ENCODE measurements at regions not wholly inside any gene's neighbourhood (a gene's known extent, or its start where the extent isn't known, plus 50 kb on each side); places are given as distances from the start of the nearest gene placed in this dataset.

- Histone ChIP-seq H3K4me3 (ENCODE audit: low read depth, low read length) (no peak overlapping the region), H3K36me3 (ENCODE audit: control insufficient read depth, insufficient read depth, low read length) (no peaks in the 10 kb centered on the region), H3K27me3 (ENCODE audit: control insufficient read depth, insufficient read depth, low read length) (no peaks in the 10 kb centered on the region), H3K9me3 (ENCODE audit: control insufficient read depth, insufficient read depth, low read length) (no peaks in the 10 kb centered on the region), H3K4me1 (ENCODE audit: control insufficient read depth, insufficient read depth, low read length) (no peaks in the 10 kb centered on the region), H3K27ac (ENCODE audit: low read depth, low read length) (no peak overlapping the region), H3K9ac (ENCODE audit: low read depth, low read length) (no peak overlapping the region)
Measured at GRCh38 chr15:77688693-77689092, 56.0 kb upstream of the LINGO1 start.

GRCh38 chr15:77688266-77688665 is 55.6 kb upstream of the LINGO1 start:
- Histone ChIP-seq H3K27ac (ENCODE audit: low read depth, low read length) (no peak overlapping the region), H3K9ac (ENCODE audit: low read depth, low read length) (no peak overlapping the region), H3K4me3 (ENCODE audit: low read depth, low read length) (no peak overlapping the region), H3K9me3 (ENCODE audit: control insufficient read depth, insufficient read depth, low read length) (no peaks in the 10 kb centered on the region), H3K4me1 (ENCODE audit: control insufficient read depth, insufficient read depth, low read length) (no peaks in the 10 kb centered on the region), H3K36me3 (ENCODE audit: control insufficient read depth, insufficient read depth, low read length) (no peaks in the 10 kb centered on the region), H3K27me3 (ENCODE audit: control insufficient read depth, insufficient read depth, low read length) (no peaks in the 10 kb centered on the region)

- Histone ChIP-seq H3K9me3 (ENCODE audit: control insufficient read depth, insufficient read depth, low read length) (no peaks in the 10 kb centered on the region), H3K4me3 (ENCODE audit: low read depth, low read length) (no peak overlapping the region), H3K4me1 (ENCODE audit: control insufficient read depth, insufficient read depth, low read length) (no peaks in the 10 kb centered on the region), H3K9ac (ENCODE audit: low read depth, low read length) (no peak overlapping the region), H3K27me3 (ENCODE audit: control insufficient read depth, insufficient read depth, low read length) (no peaks in the 10 kb centered on the region), H3K27ac (ENCODE audit: low read depth, low read length) (no peak overlapping the region), H3K36me3 (ENCODE audit: control insufficient read depth, insufficient read depth, low read length) (no peaks in the 10 kb centered on the region)
Measured at GRCh38 chr15:77685082-77685815, 52.5 kb upstream of the LINGO1 start.

DNA sequence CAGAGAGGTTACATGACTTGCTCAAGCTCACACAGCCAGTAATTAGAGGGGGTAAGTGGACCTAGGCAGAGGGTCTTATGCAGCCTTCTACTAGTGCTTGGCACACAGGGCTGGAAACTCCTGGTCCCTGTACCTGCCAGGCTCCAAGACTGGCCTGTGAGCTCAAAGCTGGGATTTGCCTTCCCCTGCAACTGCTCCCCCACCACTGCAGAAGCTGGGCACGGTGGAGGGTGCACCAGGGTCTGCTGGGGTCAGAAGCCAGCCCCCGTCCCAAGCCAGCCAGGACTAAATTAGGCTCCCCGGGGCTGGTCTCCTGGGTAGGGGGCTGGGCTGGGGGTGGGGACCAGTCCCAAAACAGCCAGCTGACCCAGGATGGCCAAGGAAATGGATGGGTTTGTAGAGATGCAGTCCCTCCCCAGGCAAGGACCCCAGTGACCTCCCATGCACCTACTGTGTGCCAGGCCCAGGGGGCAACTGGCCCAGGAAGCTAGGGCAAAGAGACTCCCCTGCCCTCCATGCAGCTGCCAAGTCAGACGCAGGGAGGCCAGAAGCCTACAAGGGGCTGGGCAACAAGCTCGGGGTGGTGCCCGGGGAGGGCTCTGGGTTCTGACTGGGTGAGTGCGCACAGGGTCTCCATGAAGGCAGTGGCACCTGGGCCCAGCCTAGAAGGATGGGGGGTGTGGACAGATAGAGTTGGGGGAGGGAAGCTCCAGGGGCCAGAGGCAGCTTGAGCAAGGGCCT is 51.8 kb upstream of the LINGO1 start:
- no peak overlapping the region for H3K9ac ChIP-seq (ENCODE audit: low read depth, low read length)
- no peak overlapping the region for H3K27ac ChIP-seq (ENCODE audit: low read depth, low read length)
- H3K27me3 ChIP-seq (ENCODE audit: control insufficient read depth, insufficient read depth, low read length) = no peaks in the 10 kb centered on the region
- H3K4me3 ChIP-seq (ENCODE audit: low read depth, low read length) = no peak overlapping the region
- no peaks in the 10 kb centered on the region for H3K36me3 ChIP-seq (ENCODE audit: control insufficient read depth, insufficient read depth, low read length)
- H3K4me1 ChIP-seq (ENCODE audit: control insufficient read depth, insufficient read depth, low read length) = no peaks in the 10 kb centered on the region
- no peaks in the 10 kb centered on the region for H3K9me3 ChIP-seq (ENCODE audit: control insufficient read depth, insufficient read depth, low read length)

GRCh38 chr15:77682564-77682963 is 49.9 kb upstream of the LINGO1 start:
- Histone ChIP-seq H3K9me3 (ENCODE audit: control insufficient read depth, insufficient read depth, low read length) (no peaks in the 10 kb centered on the region), H3K9ac (ENCODE audit: low read depth, low read length) (no peak overlapping the region), H3K4me3 (ENCODE audit: low read depth, low read length) (no peak overlapping the region), H3K36me3 (ENCODE audit: control insufficient read depth, insufficient read depth, low read length) (no peaks in the 10 kb centered on the region), H3K27ac (ENCODE audit: low read depth, low read length) (no peak overlapping the region), H3K27me3 (ENCODE audit: control insufficient read depth, insufficient read depth, low read length) (no peaks in the 10 kb centered on the region), H3K4me1 (ENCODE audit: control insufficient read depth, insufficient read depth, low read length) (no peaks in the 10 kb centered on the region)

Data from HUES48 (cell line).